HEK293T (cell line): ENCODE measurements at regions not wholly inside any gene's neighbourhood (a gene's known extent, or its start where the extent isn't known, plus 50 kb on each side); places are given as distances from the start of the nearest gene placed in this dataset.

ENCODE experiments used
- ELF4 ChIP-seq: fragments of 450-650 bp; IDR thresholded peaks from 2 replicates; pipeline ENCODE4 v1.6.1; 2017; ENCODE audit warnings: antibody characterized with exemption
- FOXK2 ChIP-seq: fragments of 450-650 bp; IDR thresholded peaks from 2 replicates; pipeline ENCODE4 v1.6.1; 2016; ENCODE audit warnings: mild to moderate bottlenecking
- FOXM1 ChIP-seq: fragments of 450-650 bp; IDR thresholded peaks from 2 replicates; pipeline ENCODE4 v1.6.1; 2017; ENCODE audit warnings: mild to moderate bottlenecking, borderline replicate concordance
- LEF1 ChIP-seq: fragments of 450-650 bp; IDR thresholded peaks from 2 replicates; pipeline ENCODE4 v1.6.1; 2017; ENCODE audit warnings: mild to moderate bottlenecking, borderline replicate concordance
- SP1 ChIP-seq: fragments of 450-650 bp; IDR thresholded peaks from 2 replicates; pipeline ENCODE4 v1.6.1; 2017

GRCh38 chr4:17189401-17189720 is 290.9 kb upstream of the LDB2 start:
- TF ChIP-seq ELF4 (no peak), SP1 (no peak), FOXK2 (no peak), FOXM1 (no peak), LEF1 (no peak)
